ENCODE measurements at regions not wholly inside any gene's neighbourhood (a gene's known extent, or its start where the extent isn't known, plus 50 kb on each side); places are given as distances from the start of the nearest gene placed in this dataset.

GRCh38 chr13:57424379-57424778, 207.2 kb upstream of the PCDH17 start:
- no peak overlapping the region for H2AK5ac ChIP-seq (ENCODE audit: low read length, severe bottlenecking)
- H3K27me3 ChIP-seq (ENCODE audit: control insufficient read depth in 1 of 2, insufficient read depth in 1 of 2, low read length in 2 of 2) = no peaks in the 10 kb centered on the region
- H2BK120ac ChIP-seq (ENCODE audit: low read depth, low read length) = no peak overlapping the region
- H3K23ac ChIP-seq (ENCODE audit: low read length in 2 of 2) = no peak overlapping the region
- no peaks in the 10 kb centered on the region for H3K79me1 ChIP-seq (replicated peaks; ENCODE audit: low read length, poor library complexity, severe bottlenecking)
- H3K18ac ChIP-seq (ENCODE audit: low read depth in 1 of 2, low read length in 2 of 2) = no peak overlapping the region
- H3K4me3 ChIP-seq (ENCODE audit: insufficient read depth in 1 of 2, low read depth in 1 of 2, low read length in 2 of 2) = no peak overlapping the region
- no peak overlapping the region for H2BK5ac ChIP-seq (ENCODE audit: low read depth, low read length, poor library complexity, severe bottlenecking)
- no peak overlapping the region for H3K4ac ChIP-seq (ENCODE audit: low read depth in 1 of 2, low read length in 2 of 2)
- no peak overlapping the region for H3K14ac ChIP-seq (ENCODE audit: low read length in 2 of 2)
- H2BK15ac ChIP-seq (ENCODE audit: low read depth, poor library complexity, severe bottlenecking) = no peak overlapping the region
- no peak overlapping the region for H4K91ac ChIP-seq (ENCODE audit: low read length)
- no peaks in the 10 kb centered on the region for H3K36me3 ChIP-seq (ENCODE audit: control insufficient read depth in 1 of 2, insufficient read depth in 2 of 2, low read depth in 1 of 2, low read length in 2 of 2)
- H4K8ac ChIP-seq (ENCODE audit: low read length) = no peak overlapping the region
- DNase-seq = no peak
- H2BK12ac ChIP-seq (ENCODE audit: low read length in 2 of 2) = no peak overlapping the region
- no peak overlapping the region for H3K4me2 ChIP-seq (ENCODE audit: low read length, poor library complexity, severe bottlenecking)
- no peaks in the 10 kb centered on the region for H3K4me1 ChIP-seq (ENCODE audit: control insufficient read depth, insufficient read depth, low read depth, low read length)
- no peak overlapping the region for H3K9ac ChIP-seq (ENCODE audit: low read length)
- WGBS = no CpG with 5 or more reads among the region's 1 CpG
- no peak overlapping the region for H3K27ac ChIP-seq (ENCODE audit: low read length, poor library complexity, severe bottlenecking)
- H3K9me3 ChIP-seq (ENCODE audit: control insufficient read depth, low read length) = peaks cover 27% of the 10 kb centered on the region
- H2AFZ ChIP-seq (ENCODE audit: low read depth, low read length) = no peak overlapping the region

DNA sequence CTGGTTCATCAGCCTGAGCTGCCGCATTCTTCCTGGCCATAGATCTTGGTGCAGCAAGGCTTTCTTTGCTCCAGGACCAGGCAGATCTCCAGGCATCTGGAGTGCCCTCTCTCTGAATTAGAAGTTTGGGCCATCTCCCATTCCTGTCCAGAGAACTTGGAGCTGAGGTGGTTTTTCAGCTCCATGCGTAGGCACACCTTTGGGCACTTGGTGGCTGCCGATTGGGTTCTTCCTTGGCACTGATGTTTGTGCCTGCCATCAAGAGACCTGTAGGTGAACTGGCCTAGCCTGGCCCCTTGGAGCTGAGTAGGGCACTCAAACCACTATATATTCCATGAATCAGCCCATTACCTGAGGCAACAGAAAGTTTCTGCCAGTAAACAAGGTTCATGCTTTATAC, 206.0 kb upstream of the PCDH17 start:
- H3K27ac ChIP-seq (ENCODE audit: low read length, poor library complexity, severe bottlenecking) = no peak overlapping the region
- no peaks in the 10 kb centered on the region for H3K36me3 ChIP-seq (ENCODE audit: control insufficient read depth in 1 of 2, insufficient read depth in 2 of 2, low read depth in 1 of 2, low read length in 2 of 2)
- DNase-seq = no peak
- H3K27me3 ChIP-seq (ENCODE audit: control insufficient read depth in 1 of 2, insufficient read depth in 1 of 2, low read length in 2 of 2) = no peaks in the 10 kb centered on the region
- no peak overlapping the region for H2BK15ac ChIP-seq (ENCODE audit: low read depth, poor library complexity, severe bottlenecking)
- no peak overlapping the region for H2AK5ac ChIP-seq (ENCODE audit: low read length, severe bottlenecking)
- no peak overlapping the region for H2BK5ac ChIP-seq (ENCODE audit: low read depth, low read length, poor library complexity, severe bottlenecking)
- H3K9me3 ChIP-seq (ENCODE audit: control insufficient read depth, low read length) = peaks cover 32% of the 10 kb centered on the region
- H3K23ac ChIP-seq (ENCODE audit: low read length in 2 of 2) = no peak overlapping the region
- H4K91ac ChIP-seq (ENCODE audit: low read length) = no peak overlapping the region
- H4K8ac ChIP-seq (ENCODE audit: low read length) = no peak overlapping the region
- no peaks in the 10 kb centered on the region for H3K79me1 ChIP-seq (replicated peaks; ENCODE audit: low read length, poor library complexity, severe bottlenecking)
- no peak overlapping the region for H3K4me3 ChIP-seq (ENCODE audit: insufficient read depth in 1 of 2, low read depth in 1 of 2, low read length in 2 of 2)
- no peak overlapping the region for H3K18ac ChIP-seq (ENCODE audit: low read depth in 1 of 2, low read length in 2 of 2)
- H3K4me2 ChIP-seq (ENCODE audit: low read length, poor library complexity, severe bottlenecking) = no peak overlapping the region
- H3K4me1 ChIP-seq (ENCODE audit: control insufficient read depth, insufficient read depth, low read depth, low read length) = no peaks in the 10 kb centered on the region
- no peak overlapping the region for H2BK12ac ChIP-seq (ENCODE audit: low read length in 2 of 2)
- H3K4ac ChIP-seq (ENCODE audit: low read depth in 1 of 2, low read length in 2 of 2) = no peak overlapping the region
- no peak overlapping the region for H2BK120ac ChIP-seq (ENCODE audit: low read depth, low read length)
- H3K9ac ChIP-seq (ENCODE audit: low read length) = no peak overlapping the region
- 95% methylated on average over 3 of the region's 3 CpGs for WGBS
- no peak overlapping the region for H2AFZ ChIP-seq (ENCODE audit: low read depth, low read length)
- H3K14ac ChIP-seq (ENCODE audit: low read length in 2 of 2) = no peak overlapping the region

DNA sequence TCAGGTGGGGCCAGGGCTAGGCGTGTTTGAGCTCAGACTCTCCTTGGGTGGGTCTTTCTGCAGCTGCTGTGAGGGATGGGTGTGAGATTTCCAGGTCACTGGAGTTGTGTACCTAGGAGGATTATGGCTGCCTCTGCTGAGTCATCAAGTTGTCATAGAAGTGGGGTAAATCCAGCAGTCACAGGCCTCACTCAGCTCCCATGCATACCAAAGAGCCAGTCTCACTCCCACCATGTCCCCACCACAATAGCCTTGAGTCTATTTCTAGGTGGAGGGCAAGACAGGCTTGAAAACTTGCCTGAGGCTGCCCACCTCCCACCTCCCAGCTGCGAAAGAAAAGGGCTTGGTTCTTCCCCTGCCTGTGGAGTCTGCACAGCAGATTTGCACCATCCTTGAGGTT, 194.0 kb upstream of the PCDH17 start:
- no peak overlapping the region for H4K91ac ChIP-seq (ENCODE audit: low read length)
- whole genome bisulfite sequencing = 81% methylated on average over 2 of the region's 2 CpGs
- no peak overlapping the region for H3K14ac ChIP-seq (ENCODE audit: low read length in 2 of 2)
- no peak overlapping the region for H4K8ac ChIP-seq (ENCODE audit: low read length)
- no peak overlapping the region for H2AK5ac ChIP-seq (ENCODE audit: low read length, severe bottlenecking)
- no peak overlapping the region for H2BK5ac ChIP-seq (ENCODE audit: low read depth, low read length, poor library complexity, severe bottlenecking)
- H2BK15ac ChIP-seq (ENCODE audit: low read depth, poor library complexity, severe bottlenecking) = no peak overlapping the region
- no peak overlapping the region for H3K4ac ChIP-seq (ENCODE audit: low read depth in 1 of 2, low read length in 2 of 2)
- DNase-seq = no peak
- no peak overlapping the region for H3K23ac ChIP-seq (ENCODE audit: low read length in 2 of 2)
- H3K9me3 ChIP-seq (ENCODE audit: control insufficient read depth, low read length) = peaks cover 21% of the 10 kb centered on the region
- no peak overlapping the region for H3K27ac ChIP-seq (ENCODE audit: low read length, poor library complexity, severe bottlenecking)
- H3K4me2 ChIP-seq (ENCODE audit: low read length, poor library complexity, severe bottlenecking) = no peak overlapping the region
- H3K18ac ChIP-seq (ENCODE audit: low read depth in 1 of 2, low read length in 2 of 2) = no peak overlapping the region
- no peaks in the 10 kb centered on the region for H3K79me1 ChIP-seq (replicated peaks; ENCODE audit: low read length, poor library complexity, severe bottlenecking)
- H3K36me3 ChIP-seq (ENCODE audit: control insufficient read depth in 1 of 2, insufficient read depth in 2 of 2, low read depth in 1 of 2, low read length in 2 of 2) = no peaks in the 10 kb centered on the region
- H3K4me3 ChIP-seq (ENCODE audit: insufficient read depth in 1 of 2, low read depth in 1 of 2, low read length in 2 of 2) = no peak overlapping the region
- H3K4me1 ChIP-seq (ENCODE audit: control insufficient read depth, insufficient read depth, low read depth, low read length) = no peaks in the 10 kb centered on the region
- H2AFZ ChIP-seq (ENCODE audit: low read depth, low read length) = no peak overlapping the region
- H2BK120ac ChIP-seq (ENCODE audit: low read depth, low read length) = no peak overlapping the region
- H3K9ac ChIP-seq (ENCODE audit: low read length) = no peak overlapping the region
- H3K27me3 ChIP-seq (ENCODE audit: control insufficient read depth in 1 of 2, insufficient read depth in 1 of 2, low read length in 2 of 2) = no peaks in the 10 kb centered on the region
- no peak overlapping the region for H2BK12ac ChIP-seq (ENCODE audit: low read length in 2 of 2)

DNA sequence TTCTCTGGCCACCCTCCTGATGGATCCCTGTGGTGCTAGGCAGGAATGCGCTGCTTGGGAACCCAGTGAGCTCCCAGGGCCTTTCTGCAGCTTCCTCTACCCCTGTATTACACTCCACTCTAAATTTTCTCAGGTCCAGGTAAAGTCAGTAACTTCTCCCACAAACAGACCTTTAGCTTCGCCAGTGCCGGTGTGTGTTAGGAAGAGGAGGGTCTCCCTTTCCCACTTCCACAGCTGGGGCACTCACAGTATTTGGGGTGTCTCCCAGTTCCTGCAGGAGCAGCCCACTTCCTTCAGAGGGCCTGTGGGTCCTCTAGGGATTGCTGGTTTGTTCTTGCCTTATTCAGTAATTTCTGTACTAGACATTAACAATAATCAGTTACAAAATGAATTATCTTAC, 193.5 kb upstream of the PCDH17 start:
- no peak overlapping the region for H4K91ac ChIP-seq (ENCODE audit: low read length)
- H3K4me3 ChIP-seq (ENCODE audit: insufficient read depth in 1 of 2, low read depth in 1 of 2, low read length in 2 of 2) = no peak overlapping the region
- H2BK5ac ChIP-seq (ENCODE audit: low read depth, low read length, poor library complexity, severe bottlenecking) = no peak overlapping the region
- H3K23ac ChIP-seq (ENCODE audit: low read length in 2 of 2) = no peak overlapping the region
- H3K27ac ChIP-seq (ENCODE audit: low read length, poor library complexity, severe bottlenecking) = no peak overlapping the region
- no peak overlapping the region for H2BK12ac ChIP-seq (ENCODE audit: low read length in 2 of 2)
- H3K18ac ChIP-seq (ENCODE audit: low read depth in 1 of 2, low read length in 2 of 2) = no peak overlapping the region
- no peak overlapping the region for H3K9ac ChIP-seq (ENCODE audit: low read length)
- no peak overlapping the region for H2BK15ac ChIP-seq (ENCODE audit: low read depth, poor library complexity, severe bottlenecking)
- H2BK120ac ChIP-seq (ENCODE audit: low read depth, low read length) = no peak overlapping the region
- H3K9me3 ChIP-seq (ENCODE audit: control insufficient read depth, low read length) = peaks cover 18% of the 10 kb centered on the region
- H3K79me1 ChIP-seq (replicated peaks; ENCODE audit: low read length, poor library complexity, severe bottlenecking) = no peaks in the 10 kb centered on the region
- H3K14ac ChIP-seq (ENCODE audit: low read length in 2 of 2) = no peak overlapping the region
- no peaks in the 10 kb centered on the region for H3K36me3 ChIP-seq (ENCODE audit: control insufficient read depth in 1 of 2, insufficient read depth in 2 of 2, low read depth in 1 of 2, low read length in 2 of 2)
- no peak overlapping the region for H2AK5ac ChIP-seq (ENCODE audit: low read length, severe bottlenecking)
- no peaks in the 10 kb centered on the region for H3K27me3 ChIP-seq (ENCODE audit: control insufficient read depth in 1 of 2, insufficient read depth in 1 of 2, low read length in 2 of 2)
- H4K8ac ChIP-seq (ENCODE audit: low read length) = no peak overlapping the region
- no peak overlapping the region for H3K4ac ChIP-seq (ENCODE audit: low read depth in 1 of 2, low read length in 2 of 2)
- WGBS = 86% methylated on average over 3 of the region's 3 CpGs
- H3K4me1 ChIP-seq (ENCODE audit: control insufficient read depth, insufficient read depth, low read depth, low read length) = no peaks in the 10 kb centered on the region
- H3K4me2 ChIP-seq (ENCODE audit: low read length, poor library complexity, severe bottlenecking) = no peak overlapping the region
- no peak overlapping the region for H2AFZ ChIP-seq (ENCODE audit: low read depth, low read length)
- DNase-seq = no peak
